Loucy (cell line): ENCODE measurements at regions not wholly inside any gene's neighbourhood (a gene's known extent, or its start where the extent isn't known, plus 50 kb on each side); places are given as distances from the start of the nearest gene placed in this dataset.

Experiments
- EZH2phosphoT487 ChIP-seq: fragments of 200-600 bp; IDR thresholded peaks from 2 replicates; pipeline ENCODE4 v1.6.1; 2018; ENCODE audit warnings: antibody characterized with exemption, mild to moderate bottlenecking, moderate library complexity, borderline replicate concordance
- TF ChIP-seq, protein P1 (sequence below): fragments of 200-600 bp; sonication (generic); conservative IDR thresholded peaks from 2 replicates; pipeline ENCODE4 v1.5.1; 2014; ENCODE audit warnings: mild to moderate bottlenecking, antibody characterized with exemption, low read length

DNA sequence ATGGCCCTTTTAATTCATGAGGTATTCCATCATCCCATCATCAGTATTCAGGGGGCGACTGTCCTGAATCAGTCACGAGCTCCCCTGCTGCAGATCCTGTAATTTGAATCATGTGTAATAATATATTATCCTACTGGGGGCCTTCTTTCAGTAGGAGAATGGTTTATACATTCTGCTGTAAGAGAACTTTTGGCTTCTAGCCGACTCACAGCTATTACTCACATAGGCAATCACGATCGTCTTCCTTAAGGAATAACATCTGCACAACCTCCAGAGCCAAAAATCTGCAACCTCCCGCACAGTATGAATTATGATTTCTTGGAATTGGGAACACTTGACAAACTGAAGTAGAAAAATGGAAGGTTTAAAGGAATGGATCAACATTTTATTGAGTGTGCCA lies 343.0 kb downstream of the USP25 start:
- TF ChIP-seq, protein P1, sequence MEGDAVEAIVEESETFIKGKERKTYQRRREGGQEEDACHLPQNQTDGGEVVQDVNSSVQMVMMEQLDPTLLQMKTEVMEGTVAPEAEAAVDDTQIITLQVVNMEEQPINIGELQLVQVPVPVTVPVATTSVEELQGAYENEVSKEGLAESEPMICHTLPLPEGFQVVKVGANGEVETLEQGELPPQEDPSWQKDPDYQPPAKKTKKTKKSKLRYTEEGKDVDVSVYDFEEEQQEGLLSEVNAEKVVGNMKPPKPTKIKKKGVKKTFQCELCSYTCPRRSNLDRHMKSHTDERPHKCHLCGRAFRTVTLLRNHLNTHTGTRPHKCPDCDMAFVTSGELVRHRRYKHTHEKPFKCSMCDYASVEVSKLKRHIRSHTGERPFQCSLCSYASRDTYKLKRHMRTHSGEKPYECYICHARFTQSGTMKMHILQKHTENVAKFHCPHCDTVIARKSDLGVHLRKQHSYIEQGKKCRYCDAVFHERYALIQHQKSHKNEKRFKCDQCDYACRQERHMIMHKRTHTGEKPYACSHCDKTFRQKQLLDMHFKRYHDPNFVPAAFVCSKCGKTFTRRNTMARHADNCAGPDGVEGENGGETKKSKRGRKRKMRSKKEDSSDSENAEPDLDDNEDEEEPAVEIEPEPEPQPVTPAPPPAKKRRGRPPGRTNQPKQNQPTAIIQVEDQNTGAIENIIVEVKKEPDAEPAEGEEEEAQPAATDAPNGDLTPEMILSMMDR = no peak
- TF ChIP-seq EZH2phosphoT487 = no peak
